HEK293 (cell line): ENCODE measurements at regions not wholly inside any gene's neighbourhood (a gene's known extent, or its start where the extent isn't known, plus 50 kb on each side); places are given as distances from the start of the nearest gene placed in this dataset.

Source experiments
- CTCF ChIA-PET: fragments of 350-600 bp; formaldehyde crosslinking; extraction: SDS; loops from one replicate; lab custom pipeline; 2021; ENCODE audit warnings: antibody characterized with exemption; lab: Yijun Ruan, JAX
- POLR2A ChIA-PET: fragments of 300-600 bp; formaldehyde crosslinking; extraction: SDS; loops from one replicate; lab custom pipeline; 2020; ENCODE audit warnings: antibody characterized with exemption, inconsistent platforms; lab: Yijun Ruan, JAX
- H3K27ac ChIP-seq: fragments of 200-500 bp; sonication (Bioruptor generic); 2 replicates; pipeline ENCODE4 v1.5.1; 2014; ENCODE audit warnings: low read depth, low read length, control low read depth, inconsistent platforms; ENCODE audit errors: extremely low read depth
- H3K36me3 ChIP-seq, 2 experiments: fragments of 200-500 bp in 1 of 2; sonication (Bioruptor generic) in 1 of 2; 1 replicate in 1 of 2; 2 replicates in 1 of 2; pipeline ENCODE4 v1.5.1; 2014 to 2017; ENCODE audit warnings: inconsistent platforms in 2 of 2, low read length in 2 of 2; ENCODE audit not compliant: control insufficient read depth in 2 of 2, insufficient read depth in 1 of 2
- H3K4me1 ChIP-seq: fragments of 200-500 bp; sonication (Bioruptor generic); 2 replicates; pipeline ENCODE4 v1.5.1; 2014; ENCODE audit warnings: mild to moderate bottlenecking, low read length, inconsistent platforms; ENCODE audit not compliant: control insufficient read depth, insufficient read depth
- H3K4me3 ChIP-seq: 2 replicates; pipeline ENCODE4 v1.5.1; 2011; ENCODE audit warnings: low read depth, mild to moderate bottlenecking, control low read depth, low read length, moderate library complexity
- H3K9me3 ChIP-seq: fragments of 200-500 bp; sonication (Bioruptor generic); 2 replicates; pipeline ENCODE4 v1.5.1; 2014; ENCODE audit warnings: low read depth, low read length, inconsistent platforms; ENCODE audit not compliant: control insufficient read depth, insufficient read depth
- HOXD13 ChIP-seq: sonication (generic); formaldehyde crosslinking; IDR thresholded peaks from 2 replicates; pipeline ENCODE4 v1.8.0; 2022; ENCODE audit warnings: missing genetic modification reagents, borderline replicate concordance
- KLF16 ChIP-seq: fragments of 450-650 bp; formaldehyde crosslinking; IDR thresholded peaks from 2 replicates; pipeline ENCODE4 v1.5.1; 2017; ENCODE audit warnings: missing biosample characterization, missing genetic modification characterization
- SP3 ChIP-seq: fragments of 450-650 bp; formaldehyde crosslinking; IDR thresholded peaks from 2 replicates; pipeline ENCODE4 v1.5.1; 2016; ENCODE audit warnings: missing biosample characterization, missing genetic modification characterization
- SP7 ChIP-seq: fragments of 450-650 bp; formaldehyde crosslinking; IDR thresholded peaks from 2 replicates; pipeline ENCODE4 v1.5.1; 2016; ENCODE audit warnings: missing biosample characterization, missing genetic modification characterization
- TCF7L2 ChIP-seq: IDR thresholded peaks from 2 replicates; pipeline ENCODE4 v1.6.1; 2011; ENCODE audit warnings: low read depth, mild to moderate bottlenecking, inconsistent platforms, low read length, moderate library complexity, borderline replicate concordance
- ZBTB7A ChIP-seq: fragments of 450-650 bp; formaldehyde crosslinking; IDR thresholded peaks from 2 replicates; pipeline ENCODE4 v1.5.1; 2016; ENCODE audit warnings: low read depth, missing biosample characterization, missing genetic modification characterization
- ZNF132 ChIP-seq: fragments of 450-650 bp; formaldehyde crosslinking; IDR thresholded peaks from 2 replicates; pipeline ENCODE4 v1.5.1; 2017; ENCODE audit warnings: missing biosample characterization, missing genetic modification characterization, borderline replicate concordance
- ZNF133 ChIP-seq: fragments of 450-650 bp; formaldehyde crosslinking; IDR thresholded peaks from 2 replicates; pipeline ENCODE4 v1.5.1; 2016; ENCODE audit warnings: missing biosample characterization, missing genetic modification characterization
- ZNF138 ChIP-seq: fragments of 450-650 bp; formaldehyde crosslinking; IDR thresholded peaks from 2 replicates; pipeline ENCODE4 v1.5.1; 2016; ENCODE audit warnings: missing biosample characterization, missing genetic modification characterization, borderline replicate concordance
- ZNF140 ChIP-seq: fragments of 450-650 bp; formaldehyde crosslinking; IDR thresholded peaks from 2 replicates; pipeline ENCODE4 v1.5.1; 2016; ENCODE audit warnings: missing biosample characterization, missing genetic modification characterization
- ZNF174 ChIP-seq: fragments of 450-650 bp; formaldehyde crosslinking; IDR thresholded peaks from 2 replicates; pipeline ENCODE4 v1.5.0; 2017; ENCODE audit warnings: missing biosample characterization, mild to moderate bottlenecking, missing genetic modification characterization
- ZNF302 ChIP-seq: fragments of 450-650 bp; formaldehyde crosslinking; IDR thresholded peaks from 2 replicates; pipeline ENCODE4 v1.5.1; 2016; ENCODE audit warnings: missing biosample characterization, missing genetic modification characterization, low read depth
- ZNF423 ChIP-seq: fragments of 450-650 bp; formaldehyde crosslinking; IDR thresholded peaks from 2 replicates; pipeline ENCODE4 v1.5.1; 2016; ENCODE audit warnings: missing biosample characterization, missing genetic modification characterization
- ZNF473 ChIP-seq: fragments of 450-650 bp; formaldehyde crosslinking; IDR thresholded peaks from 2 replicates; pipeline ENCODE4 v1.5.1; 2017; ENCODE audit warnings: missing biosample characterization, missing genetic modification characterization
- ZNF501 ChIP-seq: fragments of 450-650 bp; formaldehyde crosslinking; IDR thresholded peaks from 2 replicates; pipeline ENCODE4 v1.5.1; 2016; ENCODE audit warnings: missing biosample characterization, missing genetic modification characterization
- ZNF529 ChIP-seq: fragments of 450-650 bp; formaldehyde crosslinking; IDR thresholded peaks from 2 replicates; pipeline ENCODE4 v1.5.1; 2017; ENCODE audit warnings: missing genetic modification characterization, missing biosample characterization; ENCODE audit not compliant: insufficient replicate concordance
- ZNF610 ChIP-seq: fragments of 450-650 bp; formaldehyde crosslinking; IDR thresholded peaks from 2 replicates; pipeline ENCODE4 v1.5.1; 2016; ENCODE audit warnings: missing biosample characterization, missing genetic modification characterization, borderline replicate concordance
- ZNF654 ChIP-seq: fragments of 450-650 bp; formaldehyde crosslinking; IDR thresholded peaks from 2 replicates; pipeline ENCODE4 v1.5.1; 2016; ENCODE audit warnings: low read depth, missing biosample characterization, missing genetic modification characterization
- ZNF664 ChIP-seq: fragments of 450-650 bp; formaldehyde crosslinking; IDR thresholded peaks from 2 replicates; pipeline ENCODE4 v1.5.1; 2016; ENCODE audit warnings: missing biosample characterization, missing genetic modification characterization
- ZNF701 ChIP-seq: fragments of 450-650 bp; formaldehyde crosslinking; IDR thresholded peaks from 2 replicates; pipeline ENCODE4 v1.5.1; 2016; ENCODE audit warnings: missing biosample characterization, missing genetic modification characterization
- ZNF707 ChIP-seq: fragments of 450-650 bp; formaldehyde crosslinking; IDR thresholded peaks from 2 replicates; pipeline ENCODE4 v1.5.1; 2016; ENCODE audit warnings: missing biosample characterization, missing genetic modification characterization
- TF ChIP-seq, protein P1 (sequence below): fragments of 450-650 bp; IDR thresholded peaks from 2 replicates; pipeline ENCODE4 v1.5.1; 2018; ENCODE audit warnings: missing biosample characterization, missing genetic modification characterization
- TF ChIP-seq, protein P2 (sequence below): fragments of 450-650 bp; formaldehyde crosslinking; IDR thresholded peaks from 2 replicates; pipeline ENCODE4 v1.5.1; 2016; ENCODE audit warnings: missing biosample characterization, missing genetic modification characterization
- TF ChIP-seq, protein P3 (sequence below): fragments of 450-650 bp; formaldehyde crosslinking; IDR thresholded peaks from 2 replicates; pipeline ENCODE4 v1.5.1; 2016; ENCODE audit warnings: missing biosample characterization, missing genetic modification characterization
- TF ChIP-seq, protein P4 (sequence below): fragments of 450-650 bp; formaldehyde crosslinking; IDR thresholded peaks from 2 replicates; pipeline ENCODE4 v1.5.1; 2016; ENCODE audit warnings: missing biosample characterization, missing genetic modification characterization

DNA sequence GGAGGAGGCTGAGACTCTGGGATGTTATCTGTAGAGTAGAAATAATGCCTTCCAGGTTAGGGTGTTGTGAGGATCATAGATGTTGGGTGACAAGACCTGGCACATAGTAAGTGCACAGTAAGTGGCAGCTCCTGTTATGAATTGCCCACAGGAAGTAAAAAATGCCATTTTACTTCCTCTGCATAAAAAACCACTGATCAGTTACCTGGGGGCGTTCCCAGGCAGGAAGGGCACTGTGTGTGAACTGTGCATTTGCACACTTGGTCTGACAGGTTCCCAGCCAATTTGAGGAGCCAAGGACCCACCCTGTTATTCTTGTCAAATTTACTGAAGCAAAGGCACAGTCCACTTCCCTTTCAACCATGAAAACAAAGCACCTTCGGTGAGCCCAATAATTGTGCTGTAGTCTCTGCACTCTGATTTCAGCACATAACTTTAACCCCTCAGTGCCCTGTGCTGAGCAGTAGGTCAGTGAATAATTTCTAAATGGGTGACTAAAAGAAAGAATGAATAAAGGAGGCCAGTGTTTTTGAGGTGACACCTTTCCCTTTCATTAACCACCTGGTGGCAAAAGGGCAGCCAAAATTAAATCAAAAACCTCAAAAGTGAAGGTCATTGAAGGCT is 85.8 kb upstream of the ARHGEF3 start:
- ChIA-PET POLR2A (interaction anchor here (0.6 kb wide), 1 partner anchor 97 kb away, joined by 5 read pairs; no protein-coding TSS in a partner anchor), CTCF (no interaction called here)
- TF ChIP-seq ZBTB7A = no peak
- TF ChIP-seq, protein P1, sequence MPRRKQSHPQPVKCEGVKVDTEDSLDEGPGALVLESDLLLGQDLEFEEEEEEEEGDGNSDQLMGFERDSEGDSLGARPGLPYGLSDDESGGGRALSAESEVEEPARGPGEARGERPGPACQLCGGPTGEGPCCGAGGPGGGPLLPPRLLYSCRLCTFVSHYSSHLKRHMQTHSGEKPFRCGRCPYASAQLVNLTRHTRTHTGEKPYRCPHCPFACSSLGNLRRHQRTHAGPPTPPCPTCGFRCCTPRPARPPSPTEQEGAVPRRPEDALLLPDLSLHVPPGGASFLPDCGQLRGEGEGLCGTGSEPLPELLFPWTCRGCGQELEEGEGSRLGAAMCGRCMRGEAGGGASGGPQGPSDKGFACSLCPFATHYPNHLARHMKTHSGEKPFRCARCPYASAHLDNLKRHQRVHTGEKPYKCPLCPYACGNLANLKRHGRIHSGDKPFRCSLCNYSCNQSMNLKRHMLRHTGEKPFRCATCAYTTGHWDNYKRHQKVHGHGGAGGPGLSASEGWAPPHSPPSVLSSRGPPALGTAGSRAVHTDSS (tag by site-specific recombination) = no peak
- TF ChIP-seq ZNF501 (tag by site-specific recombination) = no peak
- TF ChIP-seq ZNF610 = no peak
- no peak for TF ChIP-seq ZNF473 (tag by site-specific recombination)
- TF ChIP-seq ZNF133 = no peak
- TF ChIP-seq KLF16 = no peak
- no peak for TF ChIP-seq ZNF529 (tag by site-specific recombination)
- TF ChIP-seq ZNF707 (tag by site-specific recombination) = no peak
- TF ChIP-seq HOXD13 = no peak
- no peak for TF ChIP-seq ZNF664 (tag by site-specific recombination)
- TF ChIP-seq, protein P2, sequence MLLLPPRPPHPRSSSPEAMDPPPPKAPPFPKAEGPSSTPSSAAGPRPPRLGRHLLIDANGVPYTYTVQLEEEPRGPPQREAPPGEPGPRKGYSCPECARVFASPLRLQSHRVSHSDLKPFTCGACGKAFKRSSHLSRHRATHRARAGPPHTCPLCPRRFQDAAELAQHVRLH (tag by site-specific recombination) = no peak
- TF ChIP-seq, protein P3, sequence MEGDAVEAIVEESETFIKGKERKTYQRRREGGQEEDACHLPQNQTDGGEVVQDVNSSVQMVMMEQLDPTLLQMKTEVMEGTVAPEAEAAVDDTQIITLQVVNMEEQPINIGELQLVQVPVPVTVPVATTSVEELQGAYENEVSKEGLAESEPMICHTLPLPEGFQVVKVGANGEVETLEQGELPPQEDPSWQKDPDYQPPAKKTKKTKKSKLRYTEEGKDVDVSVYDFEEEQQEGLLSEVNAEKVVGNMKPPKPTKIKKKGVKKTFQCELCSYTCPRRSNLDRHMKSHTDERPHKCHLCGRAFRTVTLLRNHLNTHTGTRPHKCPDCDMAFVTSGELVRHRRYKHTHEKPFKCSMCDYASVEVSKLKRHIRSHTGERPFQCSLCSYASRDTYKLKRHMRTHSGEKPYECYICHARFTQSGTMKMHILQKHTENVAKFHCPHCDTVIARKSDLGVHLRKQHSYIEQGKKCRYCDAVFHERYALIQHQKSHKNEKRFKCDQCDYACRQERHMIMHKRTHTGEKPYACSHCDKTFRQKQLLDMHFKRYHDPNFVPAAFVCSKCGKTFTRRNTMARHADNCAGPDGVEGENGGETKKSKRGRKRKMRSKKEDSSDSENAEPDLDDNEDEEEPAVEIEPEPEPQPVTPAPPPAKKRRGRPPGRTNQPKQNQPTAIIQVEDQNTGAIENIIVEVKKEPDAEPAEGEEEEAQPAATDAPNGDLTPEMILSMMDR (tag by site-specific recombination) = no peak
- no peak for TF ChIP-seq ZNF701 (tag by site-specific recombination)
- TF ChIP-seq ZNF132 (tag by site-specific recombination) = no peak
- TF ChIP-seq, protein P4, sequence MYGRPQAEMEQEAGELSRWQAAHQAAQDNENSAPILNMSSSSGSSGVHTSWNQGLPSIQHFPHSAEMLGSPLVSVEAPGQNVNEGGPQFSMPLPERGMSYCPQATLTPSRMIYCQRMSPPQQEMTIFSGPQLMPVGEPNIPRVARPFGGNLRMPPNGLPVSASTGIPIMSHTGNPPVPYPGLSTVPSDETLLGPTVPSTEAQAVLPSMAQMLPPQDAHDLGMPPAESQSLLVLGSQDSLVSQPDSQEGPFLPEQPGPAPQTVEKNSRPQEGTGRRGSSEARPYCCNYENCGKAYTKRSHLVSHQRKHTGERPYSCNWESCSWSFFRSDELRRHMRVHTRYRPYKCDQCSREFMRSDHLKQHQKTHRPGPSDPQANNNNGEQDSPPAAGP (tag by site-specific recombination) = no peak
- no peak for TF ChIP-seq ZNF302 (tag by site-specific recombination)
- TF ChIP-seq TCF7L2 = no peak
- Histone ChIP-seq H3K4me1 (no peaks in the 10 kb centered on the region), H3K9me3 (no peaks in the 10 kb centered on the region), H3K27ac (no peak overlapping the region), H3K4me3 (no peak overlapping the region), H3K36me3 (no peaks in the 10 kb centered on the region)

DNA sequence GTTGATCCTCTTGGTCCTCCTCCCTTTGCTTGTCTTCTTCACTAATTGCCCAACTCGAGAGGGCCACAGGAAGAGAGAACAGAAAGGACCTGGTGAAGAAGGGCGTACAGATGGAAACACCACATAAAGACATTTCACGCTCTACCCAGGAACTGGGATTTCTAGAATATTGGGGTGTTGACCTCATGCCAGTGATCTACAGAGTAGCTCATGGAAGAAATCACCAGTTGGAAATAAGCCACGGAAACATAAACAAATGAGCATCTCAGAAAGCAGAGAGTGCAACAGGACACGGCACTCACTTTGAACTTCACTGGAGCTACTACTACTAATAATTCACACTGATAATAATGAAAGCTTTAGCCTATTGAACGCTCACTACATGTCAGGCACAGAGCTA is 84.6 kb upstream of the ARHGEF3 start:
- ChIA-PET CTCF (no interaction called here), POLR2A (no interaction called here)
- Histone ChIP-seq H3K27ac (no peak overlapping the region), H3K9me3 (no peaks in the 10 kb centered on the region), H3K4me1 (no peaks in the 10 kb centered on the region), H3K36me3 (no peaks in the 10 kb centered on the region), H3K4me3 (no peak overlapping the region)
- no peak for TF ChIP-seq SP7 (tag by site-specific recombination)
- no peak for TF ChIP-seq ZNF138 (tag by site-specific recombination)
- TF ChIP-seq ZNF174 (tag by site-specific recombination) = no peak
- no peak for TF ChIP-seq ZNF140 (tag by site-specific recombination)
- TF ChIP-seq ZNF132 (tag by site-specific recombination) = no peak
- no peak for TF ChIP-seq ZNF654 (tag by site-specific recombination)
- TF ChIP-seq SP3 (tag by site-specific recombination) = no peak
- no peak for TF ChIP-seq ZNF423
